Liver (tissue), 8 donors: ENCODE measurements at regions not wholly inside any gene's neighbourhood (a gene's known extent, or its start where the extent isn't known, plus 50 kb on each side); places are given as distances from the start of the nearest gene placed in this dataset.

ENCODE experiments used
- DNase-seq: peaks from one replicate; pipeline ENCODE4 v3.0.0-alpha.2; 2017; ENCODE audit warnings: low spot score
- H3K27ac ChIP-seq, 2 donors: one replicate each; pipeline ENCODE4 v1.7.0; 2013; ENCODE audit warnings: inconsistent platforms in 2 of 2, low read length in 2 of 2, control low read depth in 1 of 2, low read depth in 1 of 2, mild to moderate bottlenecking in 1 of 2
- H3K27me3 ChIP-seq, 4 donors: one replicate each; pipeline versions ENCODE4 v1.6.1 to v1.7.0; 2013; ENCODE audit warnings: low read length in 3 of 4, inconsistent platforms in 1 of 4, mild to moderate bottlenecking in 1 of 4, moderate library complexity in 1 of 4; ENCODE audit not compliant: control insufficient read depth in 4 of 4, insufficient read depth in 4 of 4
- H3K36me3 ChIP-seq, 4 donors: one replicate each; pipeline versions ENCODE4 v1.6.1 to v1.7.0; 2013; ENCODE audit warnings: low read length in 3 of 4, mild to moderate bottlenecking in 3 of 4, low read depth in 1 of 4, moderate library complexity in 1 of 4; ENCODE audit not compliant: control insufficient read depth in 4 of 4, insufficient read depth in 3 of 4
- H3K4me1 ChIP-seq, 4 donors: one replicate each; pipeline versions ENCODE4 v1.6.1 to v1.7.0; 2013; ENCODE audit warnings: low read length in 3 of 4, mild to moderate bottlenecking in 3 of 4, moderate library complexity in 1 of 4; ENCODE audit not compliant: control insufficient read depth in 4 of 4, insufficient read depth in 4 of 4
- H3K4me3 ChIP-seq, 3 donors: one replicate each; pipeline versions ENCODE4 v1.6.1 to v1.7.0; 2013; ENCODE audit warnings: low read length in 3 of 3, control low read depth in 1 of 3, low read depth in 1 of 3, mild to moderate bottlenecking in 1 of 3
- H3K9ac ChIP-seq, 2 donors: one replicate each; pipeline ENCODE4 v1.7.0; 2013; ENCODE audit warnings: low read length in 2 of 2, mild to moderate bottlenecking in 2 of 2, moderate library complexity in 2 of 2, control low read depth in 1 of 2, low read depth in 1 of 2
- H3K9me3 ChIP-seq, 4 donors: one replicate each; pipeline versions ENCODE4 v1.6.1 to v1.7.0; 2013; ENCODE audit warnings: low read length in 3 of 4; ENCODE audit not compliant: control insufficient read depth in 4 of 4
- EGR1 ChIP-seq, 2 donors: IDR thresholded peaks; 2 replicates each; pipeline ENCODE4 v1.6.1; 2016 to 2018; ENCODE audit warnings: antibody characterized with exemption in 2 of 2, low read depth in 2 of 2
- FOXA1 ChIP-seq: IDR thresholded peaks from 2 replicates; pipeline ENCODE4 v1.6.1; 2016; ENCODE audit warnings: antibody characterized with exemption
- FOXA2 ChIP-seq: IDR thresholded peaks from 2 replicates; pipeline ENCODE4 v1.6.1; 2016; ENCODE audit warnings: antibody characterized with exemption
- GABPA ChIP-seq, 2 donors: IDR thresholded peaks in 1 of 2; conservative IDR thresholded peaks in 1 of 2; 2 replicates each; pipeline ENCODE4 v1.6.1; 2016; ENCODE audit warnings: antibody characterized with exemption in 2 of 2, mild to moderate bottlenecking in 1 of 2, moderate library complexity in 1 of 2
- HNF4A ChIP-seq, 2 donors: conservative IDR thresholded peaks; 2 replicates each; pipeline ENCODE4 v1.6.1; 2016; ENCODE audit warnings: antibody characterized with exemption in 2 of 2, mild to moderate bottlenecking in 2 of 2
- HNF4G ChIP-seq: IDR thresholded peaks from 2 replicates; pipeline ENCODE4 v1.6.1; 2016; ENCODE audit warnings: antibody characterized with exemption
- JUND ChIP-seq, 2 donors: IDR thresholded peaks; 2 replicates each; pipeline ENCODE4 v1.6.1; 2016; ENCODE audit warnings: antibody characterized with exemption in 2 of 2
- NR2F2 ChIP-seq: IDR thresholded peaks from 2 replicates; pipeline ENCODE4 v1.6.1; 2016; ENCODE audit warnings: antibody characterized with exemption
- RAD21 ChIP-seq, 2 donors: IDR thresholded peaks; 2 replicates each; pipeline ENCODE4 v1.6.1; 2016; ENCODE audit warnings: antibody characterized with exemption in 2 of 2, mild to moderate bottlenecking in 2 of 2
- REST ChIP-seq: IDR thresholded peaks from 2 replicates; pipeline ENCODE4 v1.6.1; 2016; ENCODE audit warnings: antibody characterized with exemption, mild to moderate bottlenecking
- RXRA ChIP-seq, 2 donors: IDR thresholded peaks; 2 replicates each; pipeline ENCODE4 v1.6.1; 2017 to 2018; ENCODE audit warnings: antibody characterized with exemption in 2 of 2, mild to moderate bottlenecking in 1 of 2
- SP1 ChIP-seq: IDR thresholded peaks from 2 replicates; pipeline ENCODE4 v1.6.1; 2018; ENCODE audit warnings: antibody characterized with exemption, mild to moderate bottlenecking
- TAF1 ChIP-seq: conservative IDR thresholded peaks from 2 replicates; pipeline ENCODE4 v1.6.1; 2016; ENCODE audit warnings: antibody characterized with exemption, mild to moderate bottlenecking
- YY1 ChIP-seq: IDR thresholded peaks from 2 replicates; pipeline ENCODE4 v1.6.1; 2016; ENCODE audit warnings: antibody characterized with exemption, mild to moderate bottlenecking
- ZBTB33 ChIP-seq: IDR thresholded peaks from 2 replicates; pipeline ENCODE4 v1.6.1; 2016; ENCODE audit warnings: antibody characterized with exemption
- WGBS: extraction: QIAGEN DNeasy Blood & Tissue Kit; methylation state at CpG from one replicate; pipeline ENCODE4 v1.1.7; 2013; 5-methylcytosine and 5-hydroxymethylcytosine counted together
- TF ChIP-seq, protein P1 (sequence below): IDR thresholded peaks from 2 replicates; pipeline ENCODE4 v1.6.1; 2016; ENCODE audit warnings: antibody characterized with exemption
- TF ChIP-seq, protein P2 (sequence below): IDR thresholded peaks from 2 replicates; pipeline ENCODE4 v1.6.1; 2016; ENCODE audit warnings: antibody characterized with exemption
- TF ChIP-seq, protein P3 (sequence below): fragments of 150-350 bp; IDR thresholded peaks from 2 replicates; pipeline ENCODE4 v1.5.1; 2017; ENCODE audit warnings: improper control_type of control experiment, low read depth, low read length; ENCODE audit not compliant: missing input control
- donor health status: healthy.
- donor health status: healthy.
- donor health status: healthy.
- donor health status: healthy.
- donor health status: healthy.

DNA sequence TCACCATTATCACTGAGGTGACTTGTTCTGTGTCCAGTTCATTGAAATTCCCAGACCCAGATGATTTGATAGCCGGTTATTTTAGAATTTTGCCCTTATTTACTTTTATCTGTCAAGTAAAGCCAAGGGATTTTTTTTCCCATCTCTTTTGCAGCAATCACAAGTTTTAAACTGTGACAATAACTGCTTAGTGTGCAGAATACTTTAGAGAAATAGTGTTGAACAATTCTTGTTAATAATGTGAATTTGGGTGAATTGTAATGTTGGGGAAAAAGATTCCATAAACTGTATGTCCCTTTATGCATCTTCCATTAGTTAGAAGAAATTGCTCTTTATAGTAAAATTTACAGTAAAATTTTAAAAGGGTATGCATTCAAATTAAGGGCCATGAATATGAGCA lies 79.5 kb downstream of the SLITRK6 start (continued):
- TF ChIP-seq, protein P1, sequence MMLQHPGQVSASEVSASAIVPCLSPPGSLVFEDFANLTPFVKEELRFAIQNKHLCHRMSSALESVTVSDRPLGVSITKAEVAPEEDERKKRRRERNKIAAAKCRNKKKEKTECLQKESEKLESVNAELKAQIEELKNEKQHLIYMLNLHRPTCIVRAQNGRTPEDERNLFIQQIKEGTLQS: no peak

DNA sequence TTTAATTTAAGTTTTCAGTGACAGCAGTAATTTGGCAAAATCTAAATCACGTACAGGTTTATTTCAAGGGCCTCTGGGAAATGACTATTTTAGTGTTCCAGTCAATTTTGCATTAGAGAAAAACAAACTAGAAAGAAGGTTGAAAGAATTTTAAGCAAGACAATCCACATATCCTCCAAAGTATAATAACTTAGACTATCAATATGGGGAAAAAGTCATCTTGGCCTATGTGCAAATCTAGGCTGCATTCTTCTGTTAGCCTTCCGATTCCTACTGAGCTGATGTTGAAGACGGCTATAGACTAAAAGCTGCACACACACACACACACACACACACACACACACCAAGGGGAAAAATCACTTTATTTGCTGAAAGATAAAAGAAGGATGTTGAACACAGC lies 81.3 kb downstream of the SLITRK6 start:
- WGBS: 82% methylated on average over 3 of the region's 3 CpGs
- peaks cover 0 to 2% (median 0%) of the 10 kb centered on the region in 4 donors for H3K27me3 ChIP-seq
- DNase-seq: no peak
- no peaks in the 10 kb centered on the region for H3K4me1 ChIP-seq
- no peaks in the 10 kb centered on the region for H3K9me3 ChIP-seq
- no peak overlapping the region for H3K4me3 ChIP-seq
- no peak overlapping the region for H3K27ac ChIP-seq
- no peaks in the 10 kb centered on the region for H3K36me3 ChIP-seq
- TF ChIP-seq RAD21 (IDR thresholded peaks at IDR 0.05): no peak
- TF ChIP-seq, protein P2, sequence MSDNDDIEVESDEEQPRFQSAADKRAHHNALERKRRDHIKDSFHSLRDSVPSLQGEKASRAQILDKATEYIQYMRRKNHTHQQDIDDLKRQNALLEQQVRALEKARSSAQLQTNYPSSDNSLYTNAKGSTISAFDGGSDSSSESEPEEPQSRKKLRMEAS: no peak
- TF ChIP-seq ZBTB33: no peak
- no peak for TF ChIP-seq HNF4A (conservative IDR thresholded peaks at IDR 0.05)
- TF ChIP-seq TAF1: no peak
- TF ChIP-seq RXRA (IDR thresholded peaks at IDR 0.05): no peak
- no peak for TF ChIP-seq NR2F2
- no peak for TF ChIP-seq GABPA (IDR thresholded peaks at IDR 0.05 in 1 of 2, conservative IDR thresholded peaks at IDR 0.05 in 1 of 2)
- no peak for TF ChIP-seq JUND (IDR thresholded peaks at IDR 0.05)
- no peak for TF ChIP-seq REST
- TF ChIP-seq, protein P1: no peak
- no peak for TF ChIP-seq HNF4G
- TF ChIP-seq, protein P3, sequence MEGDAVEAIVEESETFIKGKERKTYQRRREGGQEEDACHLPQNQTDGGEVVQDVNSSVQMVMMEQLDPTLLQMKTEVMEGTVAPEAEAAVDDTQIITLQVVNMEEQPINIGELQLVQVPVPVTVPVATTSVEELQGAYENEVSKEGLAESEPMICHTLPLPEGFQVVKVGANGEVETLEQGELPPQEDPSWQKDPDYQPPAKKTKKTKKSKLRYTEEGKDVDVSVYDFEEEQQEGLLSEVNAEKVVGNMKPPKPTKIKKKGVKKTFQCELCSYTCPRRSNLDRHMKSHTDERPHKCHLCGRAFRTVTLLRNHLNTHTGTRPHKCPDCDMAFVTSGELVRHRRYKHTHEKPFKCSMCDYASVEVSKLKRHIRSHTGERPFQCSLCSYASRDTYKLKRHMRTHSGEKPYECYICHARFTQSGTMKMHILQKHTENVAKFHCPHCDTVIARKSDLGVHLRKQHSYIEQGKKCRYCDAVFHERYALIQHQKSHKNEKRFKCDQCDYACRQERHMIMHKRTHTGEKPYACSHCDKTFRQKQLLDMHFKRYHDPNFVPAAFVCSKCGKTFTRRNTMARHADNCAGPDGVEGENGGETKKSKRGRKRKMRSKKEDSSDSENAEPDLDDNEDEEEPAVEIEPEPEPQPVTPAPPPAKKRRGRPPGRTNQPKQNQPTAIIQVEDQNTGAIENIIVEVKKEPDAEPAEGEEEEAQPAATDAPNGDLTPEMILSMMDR: no peak
- no peak for TF ChIP-seq SP1
- TF ChIP-seq YY1: no peak
- TF ChIP-seq FOXA1: no peak
- TF ChIP-seq EGR1 (IDR thresholded peaks at IDR 0.05; ENCODE audit: low read depth in 2 of 2): no peak
- TF ChIP-seq FOXA2: no peak
- H3K9ac ChIP-seq: no peak overlapping the region
